AML-193 (cell line): ENCODE measurements at regions not wholly inside any gene's neighbourhood (a gene's known extent, or its start where the extent isn't known, plus 50 kb on each side); places are given as distances from the start of the nearest gene placed in this dataset.
"Not testable (repeated sequence)": the region's sequence is repeated elsewhere in the genome, so short reads cannot be mapped to it uniquely, and the experiment has no call there.

ENCODE experiments used
- DNase-seq, 2 experiments: peaks; one replicate each; lab custom pipeline; 2025; lab: John Stamatoyannopoulos, UW

DNA sequence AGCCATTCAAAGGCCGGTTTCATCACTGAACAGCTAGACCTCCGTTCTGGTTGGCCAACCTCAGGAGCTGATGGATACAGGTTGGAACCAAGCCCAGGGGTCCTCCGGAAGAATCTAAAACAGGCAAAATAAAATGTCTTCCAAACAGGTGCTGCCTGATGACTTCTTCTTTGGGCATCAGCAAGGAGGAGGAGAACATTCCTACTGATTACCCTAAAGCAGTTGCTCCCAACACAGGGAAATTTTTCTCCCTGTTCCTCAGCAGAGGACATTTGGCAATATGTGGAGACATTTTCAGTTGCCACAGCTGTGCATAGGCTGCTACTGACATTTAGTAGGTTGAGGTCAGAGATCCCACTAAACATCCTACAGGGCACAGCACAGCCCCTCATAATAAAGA, 319.3 kb upstream of the PPARGC1A start:
- DNase-seq, result no peak

DNA sequence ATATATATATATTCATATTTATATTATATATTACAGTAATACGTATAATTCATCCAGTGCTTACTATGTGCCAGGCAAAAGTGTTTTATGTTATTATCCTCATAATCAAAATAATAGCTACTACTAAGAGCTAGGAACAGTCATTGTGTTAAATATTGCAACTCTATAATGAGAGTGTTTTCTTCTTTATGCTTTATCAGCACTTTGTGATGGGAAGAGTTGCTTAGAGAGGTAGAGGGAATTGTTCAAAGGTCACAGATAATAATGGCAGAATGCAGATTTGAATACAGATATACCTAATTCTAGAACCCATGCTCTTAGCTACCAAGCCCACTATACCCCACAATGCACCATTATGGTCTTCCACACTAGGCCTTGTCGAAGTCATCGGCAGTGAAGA, 318.8 kb upstream of the PPARGC1A start:
- no peak for DNase-seq

DNA sequence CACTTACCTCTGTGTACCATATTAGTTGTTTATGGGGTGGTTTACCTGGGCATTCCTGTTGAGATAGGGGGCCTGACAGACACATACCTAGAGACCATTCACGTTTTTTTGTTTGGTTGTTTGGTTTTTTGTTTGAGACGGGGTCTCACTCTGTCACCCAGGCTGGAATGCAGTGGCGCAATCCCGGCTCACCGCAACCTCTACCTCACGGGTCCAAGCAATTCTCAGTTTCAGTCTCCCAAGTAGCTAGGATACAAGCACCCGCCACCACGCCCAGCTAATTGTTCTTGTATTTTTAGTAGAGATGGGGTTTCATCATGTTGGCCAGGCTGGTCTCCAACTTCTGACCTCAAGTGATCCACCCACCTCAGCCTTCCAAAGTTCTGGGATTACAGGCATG, 314.9 kb upstream of the PPARGC1A start:
- not testable (repeated sequence) for DNase-seq

- no peak for DNase-seq
These were observed 314.1 kb upstream of the PPARGC1A start for GRCh38 chr4:24203926-24204325.

DNA sequence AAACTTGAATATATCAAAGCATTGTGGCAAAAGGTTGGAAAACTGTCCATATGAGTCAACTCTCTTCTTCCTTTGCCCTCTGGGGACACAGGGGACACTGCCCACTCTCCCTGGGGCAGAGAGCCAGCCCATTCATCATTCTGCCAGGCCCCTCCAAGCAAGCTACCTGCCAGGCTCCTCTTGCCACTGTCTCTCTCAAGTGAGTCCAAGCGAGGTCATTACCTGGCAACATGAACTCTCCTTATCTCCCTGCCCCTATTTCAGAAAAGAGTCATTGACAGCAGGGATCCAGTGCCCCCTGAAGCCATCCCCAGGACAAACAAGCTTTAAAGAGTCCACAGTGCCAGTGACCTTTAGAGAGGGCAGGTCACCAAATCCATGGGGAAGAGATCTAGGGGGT, 312.7 kb upstream of the PPARGC1A start:
- no peak for DNase-seq

DNA sequence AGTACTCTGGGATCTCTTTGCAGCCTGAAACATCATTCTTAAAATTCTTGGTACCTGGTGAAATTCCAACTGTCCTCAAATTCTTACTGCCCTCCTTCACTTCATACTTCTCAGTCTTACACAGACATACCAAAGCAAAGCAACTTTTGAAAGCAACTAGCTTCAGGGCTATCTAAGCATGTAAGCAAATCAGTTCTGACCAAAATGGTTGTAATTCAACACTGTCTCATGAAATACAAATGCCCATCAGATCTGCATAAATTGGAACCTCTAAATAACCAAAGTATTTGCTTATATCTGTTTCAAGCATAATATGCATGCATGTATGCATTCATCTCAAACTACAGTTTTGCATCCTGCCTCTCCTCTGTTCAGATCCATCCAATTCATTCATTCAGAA, 308.1 kb upstream of the PPARGC1A start:
- no peak for DNase-seq

DNA sequence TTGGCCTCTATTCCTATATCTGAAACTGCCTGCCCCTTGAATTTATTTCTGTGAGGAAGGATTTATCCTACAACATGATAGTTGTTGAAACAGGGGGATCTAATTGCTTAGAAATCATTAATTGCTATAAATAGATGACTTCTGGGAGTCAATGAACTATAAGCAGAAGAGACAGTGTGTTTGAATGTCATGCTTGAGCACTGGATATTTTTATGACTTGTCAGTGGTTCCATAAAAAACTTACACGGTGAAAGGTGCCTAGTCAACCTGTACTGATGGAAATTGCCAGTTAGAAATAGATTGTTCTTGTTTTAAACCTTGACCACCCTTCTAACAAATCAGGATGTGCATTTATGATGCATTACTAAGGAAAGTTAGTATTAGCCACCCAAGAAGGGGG, 306.9 kb upstream of the PPARGC1A start:
- DNase-seq, result no peak

DNA sequence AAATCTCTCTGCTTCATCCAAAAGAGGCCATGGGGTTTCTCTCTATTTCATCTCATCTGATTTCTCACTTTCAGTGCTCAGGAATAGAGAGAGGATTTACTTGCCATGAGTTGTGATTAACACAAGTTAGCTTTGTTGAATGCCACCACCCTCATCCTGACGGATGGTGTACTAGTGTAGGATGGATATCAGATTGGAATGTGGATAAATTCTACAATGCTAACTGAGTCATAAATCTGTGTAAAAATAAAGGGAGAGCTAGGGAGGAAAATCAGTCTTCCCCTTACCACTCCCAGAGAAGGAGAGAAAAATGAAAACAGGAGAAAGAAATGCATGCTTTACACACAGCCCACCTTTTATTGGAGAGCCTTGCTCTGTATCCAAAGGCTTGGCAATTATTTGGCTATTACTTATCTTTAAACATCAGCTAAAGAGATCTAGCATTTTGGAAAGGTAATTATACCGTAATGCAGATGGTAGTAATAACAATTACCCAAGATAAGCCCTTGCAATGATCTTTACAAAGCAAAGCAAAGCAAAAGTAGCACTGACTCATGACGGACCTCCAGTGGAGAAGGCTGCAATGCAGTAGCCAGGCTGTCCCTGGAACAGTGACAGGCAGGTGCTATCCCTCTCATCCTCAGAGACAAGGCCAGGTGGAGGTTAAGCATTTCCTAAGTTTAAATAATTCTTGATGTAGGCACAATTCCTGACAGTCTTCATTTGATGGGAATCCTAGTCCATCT, 306.3 kb upstream of the PPARGC1A start:
- no peak for DNase-seq

DNA sequence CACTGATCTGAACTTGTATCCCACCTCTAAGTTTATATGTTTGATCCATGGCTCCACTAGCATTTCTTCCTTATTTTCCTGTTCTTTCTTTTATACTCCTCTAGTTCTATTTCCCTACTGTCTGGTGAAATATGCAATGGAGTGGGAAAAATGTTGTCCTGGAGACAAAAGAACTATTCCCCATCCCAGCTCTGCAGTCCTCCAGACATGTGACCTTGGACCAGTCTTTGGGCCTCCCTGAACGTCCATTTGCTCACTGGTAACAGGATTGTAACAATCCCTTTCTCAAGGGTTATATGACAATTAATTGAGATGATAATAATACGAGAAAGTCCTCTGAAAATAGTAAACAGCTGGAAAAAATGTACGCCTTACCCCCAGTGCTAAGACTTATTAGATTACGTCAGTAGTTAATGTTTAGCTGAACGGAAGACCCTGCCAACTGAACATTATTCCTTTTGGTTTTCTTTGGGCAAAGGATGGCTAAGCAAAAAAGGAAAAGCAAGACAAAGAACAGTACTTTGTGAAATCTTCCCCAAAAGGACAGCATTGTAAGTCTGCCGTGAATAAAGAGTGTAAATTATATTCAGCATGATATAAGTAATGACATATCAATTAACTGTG, 302.3 kb upstream of the PPARGC1A start:
- DNase-seq, result no peak

- DNase-seq, result no peak
These were observed 301.2 kb upstream of the PPARGC1A start for GRCh38 chr4:24190761-24191695.

- DNase-seq, result no peak
These were observed 298.6 kb upstream of the PPARGC1A start for GRCh38 chr4:24188459-24188858.

GRCh38 chr4:24186466-24186865, 296.6 kb upstream of the PPARGC1A start:
- DNase-seq, result no peak

DNA sequence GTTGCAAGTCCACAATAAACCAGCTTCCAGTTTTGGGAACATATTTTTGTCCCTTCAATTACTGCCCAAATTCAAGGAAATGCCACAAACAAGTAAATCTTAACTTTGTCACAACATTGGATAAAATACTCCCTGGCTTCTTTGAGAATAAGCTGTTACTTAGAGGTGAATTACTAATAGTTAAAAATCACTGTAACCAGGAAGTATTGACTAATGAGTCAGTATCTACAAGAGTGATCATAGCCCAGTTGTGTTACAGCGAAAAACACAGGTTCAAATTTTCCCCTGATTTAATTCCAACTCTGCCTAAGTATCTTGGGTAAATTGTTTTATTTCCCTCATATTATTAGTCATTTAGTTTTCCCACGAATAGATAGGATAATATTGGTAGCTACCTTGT, 291.2 kb upstream of the PPARGC1A start:
- DNase-seq, result no peak

DNA sequence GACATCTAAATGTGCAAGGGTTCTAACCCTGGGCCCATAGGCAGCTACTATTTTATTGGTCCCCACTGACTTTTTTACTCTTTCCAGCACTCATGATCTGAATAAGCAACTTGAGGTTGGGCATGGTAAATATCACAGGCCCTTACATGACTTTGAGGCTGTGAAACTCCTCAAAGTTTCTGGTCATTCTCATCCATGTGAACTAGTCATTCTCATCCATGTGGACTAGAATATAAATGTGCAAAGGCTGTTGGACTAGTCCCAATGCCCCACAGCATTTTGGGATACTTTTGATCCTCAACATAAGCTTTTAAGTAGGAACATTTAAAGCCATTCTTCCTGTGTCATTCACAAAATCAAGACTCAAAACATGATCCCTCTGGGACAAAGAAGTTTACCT, 290.7 kb upstream of the PPARGC1A start:
- no peak for DNase-seq

DNA sequence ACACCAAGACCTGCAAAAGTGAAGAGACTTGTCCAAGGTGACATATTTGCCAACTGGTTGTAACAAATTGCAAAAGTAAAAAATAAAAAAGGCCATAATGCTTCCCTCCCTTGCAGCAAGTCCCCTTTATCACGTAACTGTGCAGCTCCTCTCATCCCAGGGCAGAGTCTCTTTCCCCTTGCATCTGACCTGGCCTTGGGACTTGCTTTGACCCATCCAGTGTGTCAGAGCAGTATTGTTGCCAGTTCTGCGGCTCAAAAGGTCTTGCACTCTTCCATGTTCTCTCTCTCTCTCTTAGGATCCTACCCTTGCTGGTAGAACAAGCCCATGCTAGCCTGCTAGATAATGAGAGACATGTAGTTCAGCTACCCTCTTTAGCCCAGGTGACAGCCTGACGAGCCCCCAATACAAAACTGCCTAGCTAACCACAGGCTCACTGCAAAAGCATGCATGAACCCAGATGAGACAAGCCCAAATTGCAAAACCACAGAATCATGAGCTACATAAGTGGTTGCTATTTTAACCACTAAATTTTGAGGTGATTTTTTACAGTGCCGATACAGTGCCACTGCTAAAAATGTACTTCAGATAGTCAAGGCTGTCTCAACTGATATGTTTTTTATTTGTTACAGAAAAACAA, 289.5 kb upstream of the PPARGC1A start:
- no peak for DNase-seq

GRCh38 chr4:24177443-24177842, 287.6 kb upstream of the PPARGC1A start:
- DNase-seq, result not testable (repeated sequence)

DNA sequence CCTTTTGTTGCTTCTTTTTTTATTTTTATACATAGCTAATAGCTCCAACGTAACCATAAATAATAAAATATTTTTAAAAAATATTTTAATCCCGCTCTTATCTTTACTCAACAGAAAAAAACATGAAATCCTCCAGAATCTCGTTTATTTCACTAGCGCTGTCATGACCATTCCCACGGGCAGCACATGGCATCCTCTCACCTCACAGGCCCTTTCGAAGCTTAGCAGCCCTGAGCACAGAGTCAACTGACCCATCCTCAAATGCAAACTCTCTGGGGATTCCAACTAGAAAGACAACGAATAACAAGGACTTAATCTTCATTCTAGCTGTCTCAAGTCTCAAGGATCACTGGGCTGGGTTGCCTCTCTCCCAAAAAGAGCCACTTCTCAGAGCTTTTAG, 285.9 kb upstream of the PPARGC1A start:
- DNase-seq, result no peak

GRCh38 chr4:24174602-24175001, 284.8 kb upstream of the PPARGC1A start:
- no peak for DNase-seq

GRCh38 chr4:24172406-24172805, 282.6 kb upstream of the PPARGC1A start:
- no peak for DNase-seq

DNA sequence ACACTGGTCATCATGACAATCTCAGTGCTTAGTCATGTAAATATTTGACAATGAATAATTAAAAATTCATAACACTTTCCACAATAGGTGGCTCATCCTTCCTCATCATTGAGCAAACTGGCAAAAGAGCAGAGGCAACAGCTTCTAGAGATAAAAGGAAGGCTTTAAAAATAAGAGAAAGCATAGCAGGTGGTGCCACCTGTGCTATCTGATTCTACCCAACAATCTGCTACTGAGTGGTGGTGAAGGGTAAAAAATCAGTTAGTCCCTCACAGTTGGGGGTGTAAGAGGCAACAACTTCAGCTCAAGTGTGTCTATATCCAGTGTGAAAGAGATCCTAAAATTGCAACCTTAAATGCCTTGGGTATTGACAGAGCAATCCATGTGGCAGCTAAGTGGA, 280.1 kb upstream of the PPARGC1A start:
- DNase-seq, result no peak

- DNase-seq, result no peak
These were observed 278.8 kb upstream of the PPARGC1A start for GRCh38 chr4:24168658-24169057.

DNA sequence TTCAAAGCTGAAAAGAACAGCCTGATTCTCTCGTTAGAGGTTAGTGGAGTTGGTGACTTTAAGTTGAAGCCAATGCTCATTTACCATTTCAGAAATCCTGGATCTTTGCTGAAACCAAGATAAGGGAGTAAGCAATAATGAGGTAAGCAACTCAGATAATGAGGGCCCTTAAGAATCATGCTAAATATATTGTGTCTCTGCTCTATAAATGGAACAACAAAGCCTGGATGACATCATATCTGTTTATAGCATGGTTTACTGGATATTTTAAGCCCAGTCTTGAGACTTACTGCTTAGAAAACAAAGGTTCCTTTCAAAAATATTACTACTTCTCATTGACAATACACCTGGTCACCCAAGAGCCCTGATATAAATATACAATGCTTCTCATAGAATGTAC, 276.7 kb upstream of the PPARGC1A start:
- DNase-seq, result no peak
